ENCODE measurements at regions not wholly inside any gene's neighbourhood (a gene's known extent, or its start where the extent isn't known, plus 50 kb on each side); places are given as distances from the start of the nearest gene placed in this dataset.
A peak's percentile ranks its signal among the peaks of the same experiment; 100 is the strongest.

GRCh38 chr3:130601442-130601971, 84.5 kb downstream of the COL6A6 start:
- H3K36me3 ChIP-seq (ENCODE audit: control insufficient read depth, insufficient read depth, low read length) = no peaks in the 10 kb centered on the region
- no peaks in the 10 kb centered on the region for H3K27me3 ChIP-seq (ENCODE audit: control insufficient read depth, insufficient read depth, low read length)
- no peak for FAIRE-seq
- TF ChIP-seq, protein P1, sequence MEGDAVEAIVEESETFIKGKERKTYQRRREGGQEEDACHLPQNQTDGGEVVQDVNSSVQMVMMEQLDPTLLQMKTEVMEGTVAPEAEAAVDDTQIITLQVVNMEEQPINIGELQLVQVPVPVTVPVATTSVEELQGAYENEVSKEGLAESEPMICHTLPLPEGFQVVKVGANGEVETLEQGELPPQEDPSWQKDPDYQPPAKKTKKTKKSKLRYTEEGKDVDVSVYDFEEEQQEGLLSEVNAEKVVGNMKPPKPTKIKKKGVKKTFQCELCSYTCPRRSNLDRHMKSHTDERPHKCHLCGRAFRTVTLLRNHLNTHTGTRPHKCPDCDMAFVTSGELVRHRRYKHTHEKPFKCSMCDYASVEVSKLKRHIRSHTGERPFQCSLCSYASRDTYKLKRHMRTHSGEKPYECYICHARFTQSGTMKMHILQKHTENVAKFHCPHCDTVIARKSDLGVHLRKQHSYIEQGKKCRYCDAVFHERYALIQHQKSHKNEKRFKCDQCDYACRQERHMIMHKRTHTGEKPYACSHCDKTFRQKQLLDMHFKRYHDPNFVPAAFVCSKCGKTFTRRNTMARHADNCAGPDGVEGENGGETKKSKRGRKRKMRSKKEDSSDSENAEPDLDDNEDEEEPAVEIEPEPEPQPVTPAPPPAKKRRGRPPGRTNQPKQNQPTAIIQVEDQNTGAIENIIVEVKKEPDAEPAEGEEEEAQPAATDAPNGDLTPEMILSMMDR (IDR thresholded peaks at IDR 0.05; ENCODE audit: insufficient read depth, low read length, severe bottlenecking) = no peak
- peak; percentile 52 for DNase-seq (ENCODE audit: low read depth)
- no peak overlapping the region for H3K4me3 ChIP-seq (ENCODE audit: low read depth, low read length)

- no peak for DNase-seq (ENCODE audit: low read depth)
- TF ChIP-seq, protein P1 (IDR thresholded peaks at IDR 0.05; ENCODE audit: insufficient read depth, low read length, severe bottlenecking) = no peak
- Histone ChIP-seq H3K36me3 (ENCODE audit: control insufficient read depth, insufficient read depth, low read length) (no peaks in the 10 kb centered on the region), H3K27me3 (ENCODE audit: control insufficient read depth, insufficient read depth, low read length) (no peaks in the 10 kb centered on the region), H3K4me3 (ENCODE audit: low read depth, low read length) (no peak overlapping the region)
- FAIRE-seq = no peak
Measured at GRCh38 chr3:130604806-130605205, 87.8 kb downstream of the COL6A6 start.

GRCh38 chr3:130606336-130606735, 89.4 kb downstream of the COL6A6 start:
- Histone ChIP-seq H3K36me3 (ENCODE audit: control insufficient read depth, insufficient read depth, low read length) (no peaks in the 10 kb centered on the region), H3K4me3 (ENCODE audit: low read depth, low read length) (no peak overlapping the region), H3K27me3 (ENCODE audit: control insufficient read depth, insufficient read depth, low read length) (no peaks in the 10 kb centered on the region)
- DNase-seq (ENCODE audit: low read depth) (no peak), FAIRE-seq (no peak)
- TF ChIP-seq, protein P1 (IDR thresholded peaks at IDR 0.05; ENCODE audit: insufficient read depth, low read length, severe bottlenecking) = no peak

DNA sequence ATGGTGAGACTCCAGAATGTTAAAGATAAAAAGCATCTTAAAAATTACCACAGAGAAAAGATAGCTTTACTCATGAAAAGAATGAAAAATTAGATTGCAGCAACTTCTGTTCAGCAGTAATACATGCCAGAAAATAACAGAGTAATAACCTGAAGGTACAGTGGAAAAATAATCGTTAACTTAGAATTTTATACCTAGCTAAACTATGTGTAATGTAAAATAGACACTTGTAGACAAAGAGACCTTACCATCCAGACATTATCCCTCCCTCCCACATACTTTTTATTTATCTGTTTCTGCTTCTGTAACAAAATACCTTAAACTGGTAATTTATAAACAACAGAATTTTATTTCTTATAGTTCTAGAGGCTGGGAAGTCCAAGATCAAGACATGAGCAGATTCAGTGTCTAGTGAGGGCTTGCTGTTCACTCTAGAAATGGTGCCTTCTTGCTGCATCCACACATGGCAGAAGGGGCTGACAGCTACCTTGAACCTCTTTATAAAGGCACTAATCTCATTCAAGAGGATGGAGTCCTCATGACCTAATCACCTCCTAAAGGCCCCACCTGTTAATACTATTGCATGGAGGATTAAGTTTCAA, 90.7 kb downstream of the COL6A6 start:
- Histone ChIP-seq H3K36me3 (ENCODE audit: control insufficient read depth, insufficient read depth, low read length) (no peaks in the 10 kb centered on the region), H3K27me3 (ENCODE audit: control insufficient read depth, insufficient read depth, low read length) (no peaks in the 10 kb centered on the region), H3K4me3 (ENCODE audit: low read depth, low read length) (no peak overlapping the region)
- DNase-seq (ENCODE audit: low read depth) (no peak), FAIRE-seq (no peak)
- TF ChIP-seq, protein P1 (IDR thresholded peaks at IDR 0.05; ENCODE audit: insufficient read depth, low read length, severe bottlenecking) = no peak

DNA sequence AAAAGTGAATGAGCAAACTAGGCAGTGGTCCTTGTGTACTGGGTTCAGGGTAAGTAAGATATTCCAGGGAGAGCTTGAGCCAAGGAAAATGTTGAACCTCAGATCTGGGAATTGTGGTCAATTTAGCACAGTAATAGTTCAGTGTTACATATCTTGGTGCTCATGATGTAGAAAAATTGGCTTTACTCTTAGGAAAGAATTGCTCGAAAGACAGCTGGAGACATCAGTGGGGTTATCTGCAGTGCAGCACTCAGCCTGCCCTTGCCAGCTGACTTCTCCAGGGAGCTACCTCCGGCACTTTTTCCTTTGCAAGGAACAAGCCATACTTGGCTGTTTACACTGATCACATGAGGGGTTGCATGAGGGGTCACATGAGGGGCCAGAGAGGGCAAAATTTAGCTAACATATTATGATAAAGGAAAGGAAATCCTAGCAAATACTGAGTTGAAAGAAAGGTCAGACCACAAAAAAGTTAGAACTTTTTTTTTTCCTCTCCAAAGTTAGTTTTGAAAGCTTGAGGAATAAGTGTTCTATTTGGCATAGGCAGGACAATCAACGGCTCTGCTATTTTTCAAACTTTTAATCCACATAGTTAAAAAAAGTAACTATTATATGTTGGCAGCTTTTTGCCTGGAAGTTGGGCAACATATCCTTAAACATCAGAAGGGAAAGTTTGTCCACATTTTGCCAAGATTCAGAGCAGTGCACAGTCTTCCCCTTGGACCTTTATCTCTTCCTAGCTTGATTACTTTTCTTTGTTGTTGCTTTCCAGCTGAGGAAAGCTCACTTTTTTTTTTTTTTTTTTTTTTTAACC, 92.4 kb downstream of the COL6A6 start:
- H3K27me3 ChIP-seq (ENCODE audit: control insufficient read depth, insufficient read depth, low read length) = no peaks in the 10 kb centered on the region
- DNase-seq (ENCODE audit: low read depth) (no peak), FAIRE-seq (no peak)
- H3K36me3 ChIP-seq (ENCODE audit: control insufficient read depth, insufficient read depth, low read length) = no peaks in the 10 kb centered on the region
- TF ChIP-seq, protein P1 (IDR thresholded peaks at IDR 0.05; ENCODE audit: insufficient read depth, low read length, severe bottlenecking) = no peak
- no peak overlapping the region for H3K4me3 ChIP-seq (ENCODE audit: low read depth, low read length)
